ENCODE measurements at regions not wholly inside any gene's neighbourhood (a gene's known extent, or its start where the extent isn't known, plus 50 kb on each side); places are given as distances from the start of the nearest gene placed in this dataset.

DNA sequence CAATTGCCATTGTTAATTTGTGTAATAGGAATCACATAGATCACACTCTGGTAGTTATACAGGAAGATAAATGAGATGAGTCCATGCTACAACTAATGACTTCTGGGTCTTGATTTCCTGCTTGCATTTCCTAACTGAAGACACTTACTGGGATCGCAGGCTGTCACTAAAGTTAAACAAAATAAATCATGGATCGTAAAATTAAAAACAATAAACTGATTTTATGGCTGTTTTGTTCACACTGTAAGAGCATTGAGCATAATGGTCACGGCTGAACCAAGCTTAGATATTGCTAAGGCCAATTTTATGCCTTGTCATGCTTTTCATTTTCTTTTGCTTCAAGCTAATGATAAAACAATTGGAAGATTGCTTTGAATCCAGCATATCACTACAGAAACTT is 332.5 kb upstream of the CITED2 start:
- in situ Hi-C loops (cut with MboI; ENCODE audit: low pct_unique_long_range_greater_than_20kb, low sequenced_read_pairs, unreplicated experiment) = no loop called here
- no peak for DNase-seq (ENCODE audit: low spot score)
- TF ChIP-seq, protein P1, sequence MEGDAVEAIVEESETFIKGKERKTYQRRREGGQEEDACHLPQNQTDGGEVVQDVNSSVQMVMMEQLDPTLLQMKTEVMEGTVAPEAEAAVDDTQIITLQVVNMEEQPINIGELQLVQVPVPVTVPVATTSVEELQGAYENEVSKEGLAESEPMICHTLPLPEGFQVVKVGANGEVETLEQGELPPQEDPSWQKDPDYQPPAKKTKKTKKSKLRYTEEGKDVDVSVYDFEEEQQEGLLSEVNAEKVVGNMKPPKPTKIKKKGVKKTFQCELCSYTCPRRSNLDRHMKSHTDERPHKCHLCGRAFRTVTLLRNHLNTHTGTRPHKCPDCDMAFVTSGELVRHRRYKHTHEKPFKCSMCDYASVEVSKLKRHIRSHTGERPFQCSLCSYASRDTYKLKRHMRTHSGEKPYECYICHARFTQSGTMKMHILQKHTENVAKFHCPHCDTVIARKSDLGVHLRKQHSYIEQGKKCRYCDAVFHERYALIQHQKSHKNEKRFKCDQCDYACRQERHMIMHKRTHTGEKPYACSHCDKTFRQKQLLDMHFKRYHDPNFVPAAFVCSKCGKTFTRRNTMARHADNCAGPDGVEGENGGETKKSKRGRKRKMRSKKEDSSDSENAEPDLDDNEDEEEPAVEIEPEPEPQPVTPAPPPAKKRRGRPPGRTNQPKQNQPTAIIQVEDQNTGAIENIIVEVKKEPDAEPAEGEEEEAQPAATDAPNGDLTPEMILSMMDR (IDR thresholded peaks at IDR 0.05; ENCODE audit: extremely low read depth, insufficient read depth, missing control alignments) = no peak

DNA sequence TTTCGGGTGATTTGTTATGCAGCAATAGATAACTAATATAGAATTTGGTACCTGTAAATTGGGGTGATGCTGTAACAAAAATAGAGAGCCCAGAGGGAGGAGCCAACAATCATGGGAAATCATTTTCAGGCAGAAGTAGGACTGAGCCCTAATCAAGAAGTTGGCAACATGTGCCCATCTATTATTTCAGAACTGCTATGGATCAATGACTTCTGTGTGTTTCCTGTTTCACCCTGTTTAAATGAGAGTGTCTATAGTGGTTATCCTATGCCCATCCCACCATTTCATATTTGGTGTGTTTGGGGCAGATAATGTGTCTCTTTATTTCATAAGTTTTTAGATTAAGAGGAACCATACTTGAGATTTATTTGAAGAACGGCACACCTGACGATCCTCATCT is 330.8 kb upstream of the CITED2 start:
- TF ChIP-seq, protein P1 (IDR thresholded peaks at IDR 0.05; ENCODE audit: extremely low read depth, insufficient read depth, missing control alignments) = no peak
- no peak for DNase-seq (ENCODE audit: low spot score)
- in situ Hi-C loops (cut with MboI; ENCODE audit: low pct_unique_long_range_greater_than_20kb, low sequenced_read_pairs, unreplicated experiment) = no loop called here

DNA sequence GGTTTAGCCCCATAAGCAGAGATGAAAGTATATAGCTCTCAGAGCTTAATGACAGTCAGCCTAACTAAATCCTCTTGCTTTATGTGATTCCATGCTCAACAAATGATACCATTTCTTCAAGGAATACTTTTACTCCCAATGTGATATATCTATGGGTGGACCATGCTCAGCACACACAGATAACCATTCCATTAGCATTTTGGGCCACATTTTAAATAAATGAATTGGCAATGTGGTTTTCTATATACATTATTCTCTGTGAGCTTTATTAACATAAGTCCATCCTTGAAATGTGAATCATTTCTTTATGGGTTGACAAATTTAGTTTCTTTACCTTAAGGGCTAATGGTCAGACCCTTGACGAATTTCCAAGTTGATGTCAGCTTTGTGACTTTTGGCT is 329.3 kb upstream of the CITED2 start:
- no peak for DNase-seq (ENCODE audit: low spot score)
- in situ Hi-C loops (cut with MboI; ENCODE audit: low pct_unique_long_range_greater_than_20kb, low sequenced_read_pairs, unreplicated experiment) = no loop called here
- TF ChIP-seq, protein P1 (IDR thresholded peaks at IDR 0.05; ENCODE audit: extremely low read depth, insufficient read depth, missing control alignments) = no peak

- in situ Hi-C loops (cut with MboI; ENCODE audit: low pct_unique_long_range_greater_than_20kb, low sequenced_read_pairs, unreplicated experiment) = no loop called here
- TF ChIP-seq, protein P1 (IDR thresholded peaks at IDR 0.05; ENCODE audit: extremely low read depth, insufficient read depth, missing control alignments) = no peak
- DNase-seq (ENCODE audit: low spot score) = no peak
These were observed 328.3 kb upstream of the CITED2 start for GRCh38 chr6:139702706-139703105.

- DNase-seq (ENCODE audit: low spot score) = no peak
- in situ Hi-C loops (cut with MboI; ENCODE audit: low pct_unique_long_range_greater_than_20kb, low sequenced_read_pairs, unreplicated experiment) = no loop called here
- TF ChIP-seq, protein P1 (IDR thresholded peaks at IDR 0.05; ENCODE audit: extremely low read depth, insufficient read depth, missing control alignments) = no peak
These were observed 327.2 kb upstream of the CITED2 start for GRCh38 chr6:139701695-139702094.

DNA sequence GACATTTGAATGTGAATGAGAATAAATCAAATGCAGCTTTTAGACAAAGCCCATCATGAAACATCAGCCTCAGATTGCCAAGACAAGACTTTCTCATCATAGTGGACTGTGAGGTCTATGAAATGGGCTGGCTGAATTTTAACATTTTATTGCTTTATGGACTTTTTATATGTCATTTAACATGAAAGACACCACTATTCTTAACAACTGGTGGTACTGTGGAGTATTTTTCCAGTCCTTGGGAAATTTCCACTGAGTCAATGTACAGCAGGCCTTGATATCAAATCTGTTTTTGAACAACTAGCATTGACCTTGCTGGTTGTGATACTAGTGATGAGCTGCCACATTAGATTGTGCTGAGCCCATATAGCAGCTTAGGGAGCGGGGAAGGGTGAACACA is 326.6 kb upstream of the CITED2 start:
- DNase-seq (ENCODE audit: low spot score) = no peak
- in situ Hi-C loops (cut with MboI; ENCODE audit: low pct_unique_long_range_greater_than_20kb, low sequenced_read_pairs, unreplicated experiment) = no loop called here
- TF ChIP-seq, protein P1 (IDR thresholded peaks at IDR 0.05; ENCODE audit: extremely low read depth, insufficient read depth, missing control alignments) = no peak

GRCh38 chr6:139699911-139700310 is 325.5 kb upstream of the CITED2 start:
- in situ Hi-C loops (cut with MboI; ENCODE audit: low pct_unique_long_range_greater_than_20kb, low sequenced_read_pairs, unreplicated experiment) = no loop called here
- TF ChIP-seq, protein P1 (IDR thresholded peaks at IDR 0.05; ENCODE audit: extremely low read depth, insufficient read depth, missing control alignments) = no peak

More at GRCh38 chr6:139699911-139700310, 325.5 kb upstream of the CITED2 start:
- DNase-seq (ENCODE audit: low spot score) = no peak
